ENCODE measurements at regions not wholly inside any gene's neighbourhood (a gene's known extent, or its start where the extent isn't known, plus 50 kb on each side); places are given as distances from the start of the nearest gene placed in this dataset.

GRCh38 chr12:94042321-94042720 is 106.1 kb upstream of the PLXNC1 start:
- TF ChIP-seq, protein P1, sequence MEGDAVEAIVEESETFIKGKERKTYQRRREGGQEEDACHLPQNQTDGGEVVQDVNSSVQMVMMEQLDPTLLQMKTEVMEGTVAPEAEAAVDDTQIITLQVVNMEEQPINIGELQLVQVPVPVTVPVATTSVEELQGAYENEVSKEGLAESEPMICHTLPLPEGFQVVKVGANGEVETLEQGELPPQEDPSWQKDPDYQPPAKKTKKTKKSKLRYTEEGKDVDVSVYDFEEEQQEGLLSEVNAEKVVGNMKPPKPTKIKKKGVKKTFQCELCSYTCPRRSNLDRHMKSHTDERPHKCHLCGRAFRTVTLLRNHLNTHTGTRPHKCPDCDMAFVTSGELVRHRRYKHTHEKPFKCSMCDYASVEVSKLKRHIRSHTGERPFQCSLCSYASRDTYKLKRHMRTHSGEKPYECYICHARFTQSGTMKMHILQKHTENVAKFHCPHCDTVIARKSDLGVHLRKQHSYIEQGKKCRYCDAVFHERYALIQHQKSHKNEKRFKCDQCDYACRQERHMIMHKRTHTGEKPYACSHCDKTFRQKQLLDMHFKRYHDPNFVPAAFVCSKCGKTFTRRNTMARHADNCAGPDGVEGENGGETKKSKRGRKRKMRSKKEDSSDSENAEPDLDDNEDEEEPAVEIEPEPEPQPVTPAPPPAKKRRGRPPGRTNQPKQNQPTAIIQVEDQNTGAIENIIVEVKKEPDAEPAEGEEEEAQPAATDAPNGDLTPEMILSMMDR (conservative IDR thresholded peaks at IDR 0.05): no peak
- TF ChIP-seq ZFX (IDR thresholded peaks at IDR 0.05): no peak

Measured in C4-2B (cell line).